GM19372 (cell line): ENCODE measurements at regions not wholly inside any gene's neighbourhood (a gene's known extent, or its start where the extent isn't known, plus 50 kb on each side); places are given as distances from the start of the nearest gene placed in this dataset.
"Not testable (repeated sequence)": the region's sequence is repeated elsewhere in the genome, so short reads cannot be mapped to it uniquely, and the experiment has no call there.

ENCODE experiments used
- ATAC-seq: cut with Tn5 transposase; IDR thresholded peaks from one replicate; pipeline ENCODE4 v1.9.1; 2021; ENCODE audit warnings: mild to moderate bottlenecking, low read depth, moderate library complexity; ENCODE audit not compliant: unreplicated experiment

DNA sequence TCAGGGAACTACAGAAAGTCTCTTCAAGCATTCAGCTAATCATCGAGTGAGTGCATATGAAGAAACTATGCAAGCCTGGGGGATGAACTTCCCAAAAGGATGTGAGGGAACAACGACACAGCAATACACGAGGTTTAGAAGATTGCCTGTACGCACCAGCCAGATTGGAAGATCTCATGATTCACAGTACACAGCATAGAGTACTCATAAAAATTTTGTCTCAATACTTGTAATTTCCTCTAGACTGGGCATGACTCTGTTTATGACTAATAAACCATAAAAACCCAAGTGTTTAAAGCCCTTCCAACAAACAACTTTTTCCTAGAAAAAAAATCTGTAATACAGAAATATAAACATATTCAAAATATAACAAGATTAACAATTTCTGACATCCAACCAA is 279.7 kb downstream of the KCNJ3 start:
- no peak for ATAC-seq

DNA sequence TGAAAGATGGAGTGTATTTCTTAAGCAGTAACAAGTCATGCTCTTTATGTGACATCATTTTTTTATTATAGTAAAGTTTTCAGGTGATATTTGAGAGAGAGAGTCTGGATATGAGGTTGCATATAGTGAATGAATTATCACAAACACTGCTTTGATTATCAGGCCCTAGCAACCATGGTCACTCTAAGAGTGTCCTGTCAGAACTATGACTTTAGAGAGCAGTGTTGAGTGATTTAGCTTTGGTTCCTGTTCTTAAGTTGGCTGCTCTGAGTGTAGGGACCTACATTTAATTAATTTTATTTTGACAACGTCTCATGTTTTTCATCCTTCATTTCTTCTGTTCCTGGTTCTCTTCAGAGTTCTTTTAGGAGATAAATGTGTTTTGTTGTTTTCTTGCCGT is 275.5 kb downstream of the KCNJ3 start:
- ATAC-seq: no peak

DNA sequence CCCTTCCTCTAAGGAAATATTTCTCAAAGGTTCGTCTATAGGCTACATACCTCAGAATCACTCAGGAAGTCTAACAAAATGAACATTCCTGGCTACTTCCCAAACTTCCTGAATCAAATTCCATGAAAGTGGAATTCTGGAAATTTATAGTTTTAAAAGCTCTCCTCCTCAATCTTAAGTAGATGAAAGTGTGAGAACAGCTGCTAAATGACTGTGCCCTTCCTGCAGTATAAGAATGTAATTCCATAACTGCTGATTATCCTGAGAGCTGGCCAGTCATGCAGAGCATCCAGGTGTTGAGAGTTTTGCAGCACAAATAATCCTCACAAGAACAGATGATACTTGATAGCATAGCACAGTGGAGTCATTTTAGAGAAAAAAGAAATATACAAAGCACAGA is 265.0 kb downstream of the KCNJ3 start:
- ATAC-seq: no peak

DNA sequence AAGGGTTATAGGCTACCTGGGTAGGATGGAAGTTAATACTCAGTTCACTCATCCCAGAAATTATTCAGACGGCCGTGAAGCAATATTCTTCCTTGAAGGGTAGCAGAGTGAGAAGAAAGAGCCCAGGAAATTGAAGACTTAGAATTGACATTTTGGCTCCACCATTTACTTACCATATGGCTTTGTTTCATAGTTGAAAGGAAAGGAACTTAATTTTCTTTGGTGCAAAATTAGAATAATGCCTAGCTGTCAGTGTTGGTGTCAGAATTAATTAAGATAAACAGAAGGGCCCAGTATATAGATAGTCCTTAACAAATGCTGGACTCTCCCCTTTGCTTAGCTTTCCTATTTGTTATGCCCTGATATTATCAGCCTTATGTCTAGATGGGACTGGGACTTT is 263.2 kb downstream of the KCNJ3 start:
- ATAC-seq: no peak

DNA sequence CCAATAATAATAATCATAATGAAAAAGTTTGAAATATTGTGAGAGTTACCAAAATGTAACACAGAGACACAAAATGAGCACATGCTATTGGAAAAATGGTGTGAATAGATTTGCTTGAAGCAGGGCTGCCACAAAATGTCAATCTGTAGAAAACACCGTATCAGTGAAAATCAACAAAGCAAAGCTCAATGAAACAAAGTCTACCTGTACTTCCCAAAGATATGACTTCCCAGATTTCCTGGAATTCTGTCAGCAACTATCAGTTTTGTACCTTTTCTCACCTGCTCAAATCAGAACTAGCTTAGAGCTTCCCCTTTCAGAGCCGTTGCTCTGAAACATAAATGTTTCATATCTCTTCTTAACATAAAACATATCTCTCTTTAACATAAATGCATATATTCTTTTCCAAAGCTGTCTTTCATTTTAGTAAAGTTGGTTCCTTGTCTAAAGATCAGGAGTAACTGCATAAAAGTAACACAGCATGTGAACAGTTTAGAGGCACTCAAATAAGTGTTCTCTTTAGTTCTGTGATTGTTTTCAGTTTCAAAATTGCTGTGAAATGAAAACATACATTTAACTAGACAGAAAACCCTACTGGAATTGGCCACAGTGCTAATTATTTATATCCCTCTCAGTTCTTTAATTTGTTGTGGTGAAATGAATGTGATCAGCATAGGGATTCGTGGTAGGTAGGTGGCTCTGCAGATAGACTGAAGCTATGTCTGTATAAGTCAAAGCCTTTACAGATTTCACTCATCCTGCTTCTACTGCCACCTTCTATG is 262.5 kb downstream of the KCNJ3 start:
- peak; percentile 79 for ATAC-seq

DNA sequence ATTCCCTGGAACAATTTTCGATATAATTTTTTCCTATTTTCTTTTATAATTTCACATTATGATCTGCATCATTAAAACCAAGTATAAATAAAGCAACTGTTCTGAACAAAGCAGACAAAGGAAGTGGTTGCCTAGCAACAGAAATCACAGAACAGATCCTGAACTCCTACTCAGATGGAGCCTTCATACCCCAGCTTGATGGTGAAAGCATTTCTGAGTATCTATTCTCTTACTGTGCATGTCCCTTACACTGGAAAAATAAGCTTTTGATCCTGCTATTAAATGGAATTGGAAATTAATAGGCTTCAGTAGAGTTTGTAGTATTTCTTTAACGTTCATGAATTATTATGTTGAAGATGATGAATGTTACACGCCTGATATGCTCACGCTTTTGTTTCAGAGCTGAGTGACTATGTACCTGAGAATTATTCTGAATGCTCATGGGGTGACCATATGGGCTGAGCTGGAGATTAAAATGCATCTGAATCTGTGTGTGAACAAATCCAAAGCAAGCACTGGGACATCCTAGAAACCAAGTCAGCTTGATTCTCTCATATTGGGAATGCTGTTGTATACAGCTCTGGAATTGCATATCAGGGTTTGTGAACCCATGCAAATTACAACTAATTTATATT is 254.0 kb downstream of the KCNJ3 start:
- peak; percentile 77 for ATAC-seq

DNA sequence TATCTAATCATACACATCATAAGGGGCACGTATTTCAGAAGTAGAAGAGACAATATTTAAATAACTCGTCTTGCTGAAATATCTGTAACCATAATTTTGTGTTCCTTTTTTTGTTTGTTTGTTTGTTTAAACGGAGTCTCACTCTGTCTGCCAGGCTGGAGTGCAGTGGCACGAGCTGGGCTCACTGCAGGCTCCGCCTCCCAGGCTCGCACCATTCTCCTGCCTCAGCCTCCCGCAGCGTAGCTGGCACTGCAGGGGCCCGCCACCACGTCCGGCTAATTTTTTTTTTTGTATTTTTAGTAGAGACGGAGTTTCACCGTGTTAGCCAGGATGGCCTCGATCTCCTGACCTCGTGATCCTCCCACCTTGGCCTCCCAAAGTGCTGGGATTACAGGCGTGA is 248.9 kb downstream of the KCNJ3 start:
- ATAC-seq: not testable (repeated sequence)

DNA sequence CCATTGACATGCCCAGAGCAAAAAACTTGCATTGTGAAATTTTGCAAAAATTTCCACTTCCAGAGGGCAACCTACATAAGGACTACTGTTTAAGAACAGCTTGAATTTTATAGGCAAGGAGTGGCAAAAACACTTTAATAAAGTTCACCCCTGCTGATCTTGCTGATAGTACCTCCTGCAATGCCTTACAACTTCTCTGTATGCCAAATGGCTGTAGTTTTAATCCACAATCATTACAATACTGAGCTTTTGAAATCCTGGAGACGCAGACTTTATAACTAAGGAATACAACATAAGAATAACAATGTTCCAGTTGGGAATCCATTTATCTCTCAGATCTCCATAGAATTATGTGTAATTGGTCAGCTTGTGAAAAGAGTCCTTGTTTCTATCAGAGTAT is 247.5 kb downstream of the KCNJ3 start:
- ATAC-seq: no peak

DNA sequence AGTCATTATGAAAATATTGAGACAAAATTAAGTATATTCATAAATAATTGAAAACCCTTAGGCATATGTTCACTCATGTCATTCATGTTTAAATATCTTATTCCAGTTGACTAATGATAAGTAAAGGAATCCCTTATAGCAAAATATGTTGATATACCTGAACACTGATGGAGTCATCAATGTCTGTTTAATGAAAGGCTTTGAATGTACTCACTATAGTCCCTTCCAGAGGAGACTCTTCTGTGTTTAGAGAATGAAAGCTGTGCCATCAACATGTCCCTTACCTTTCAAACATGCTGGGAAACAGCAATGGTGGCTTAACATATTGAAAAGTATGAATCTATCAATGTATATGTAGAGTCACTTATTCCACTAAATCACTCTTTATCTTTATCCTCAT is 242.9 kb downstream of the KCNJ3 start:
- ATAC-seq: no peak

DNA sequence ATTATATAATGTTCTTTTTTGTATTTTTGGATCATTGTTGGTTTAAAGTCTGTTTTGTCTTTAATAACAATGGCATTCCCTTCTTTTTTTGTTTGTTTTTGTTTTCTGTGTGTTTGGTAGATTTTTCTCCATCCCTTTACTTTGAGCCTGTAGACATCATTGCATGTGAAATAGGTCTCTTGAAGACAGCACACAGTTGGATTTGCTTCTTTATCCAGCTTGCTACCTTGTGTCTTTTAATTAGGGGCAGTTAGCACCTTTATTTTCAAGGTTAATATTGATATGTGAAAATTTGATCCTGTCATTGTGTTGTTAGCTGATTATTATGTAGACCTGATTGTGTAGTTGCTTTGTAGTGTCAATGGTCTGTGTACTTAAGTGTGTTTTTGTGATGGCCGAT is 235.7 kb downstream of the KCNJ3 start:
- ATAC-seq: no peak

DNA sequence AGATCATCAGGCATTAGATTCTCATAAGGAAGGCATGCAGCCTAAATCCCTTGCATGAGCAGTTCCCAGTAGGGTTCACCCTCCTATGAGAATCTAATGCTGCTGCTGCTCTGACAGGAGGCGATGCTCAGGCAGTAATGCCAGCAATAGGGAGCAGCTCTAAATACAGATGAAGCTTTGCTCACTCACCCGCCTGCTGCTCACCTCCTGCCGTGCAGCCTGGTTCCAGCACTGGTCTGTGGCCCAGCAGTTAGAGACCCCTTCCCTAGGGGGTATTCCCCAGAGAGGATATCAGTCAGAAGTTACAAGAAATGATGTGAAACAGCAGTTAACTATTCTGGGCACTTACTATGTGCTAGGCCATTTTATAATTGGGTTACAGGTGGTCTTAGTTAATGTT is 226.0 kb downstream of the KCNJ3 start:
- ATAC-seq: no peak

DNA sequence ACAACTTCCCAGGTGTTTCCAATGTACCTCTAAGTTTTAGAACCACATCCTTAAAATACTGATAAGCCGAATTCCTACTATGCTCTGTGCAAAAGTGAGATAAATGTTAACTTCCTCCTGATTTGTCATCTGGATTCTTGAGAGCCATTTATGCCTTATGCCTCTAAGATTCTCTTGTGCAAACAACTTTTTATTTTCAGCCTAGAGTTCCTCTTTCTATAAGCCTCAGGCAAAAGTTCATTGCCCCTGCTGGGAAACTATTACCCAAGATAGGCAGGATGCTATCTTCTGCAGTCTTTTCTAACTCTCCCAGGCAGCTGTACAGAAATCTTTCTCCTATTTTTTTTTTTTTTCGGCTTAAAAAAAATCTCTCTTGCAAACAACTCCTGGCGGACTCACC is 216.1 kb downstream of the KCNJ3 start:
- no peak for ATAC-seq

DNA sequence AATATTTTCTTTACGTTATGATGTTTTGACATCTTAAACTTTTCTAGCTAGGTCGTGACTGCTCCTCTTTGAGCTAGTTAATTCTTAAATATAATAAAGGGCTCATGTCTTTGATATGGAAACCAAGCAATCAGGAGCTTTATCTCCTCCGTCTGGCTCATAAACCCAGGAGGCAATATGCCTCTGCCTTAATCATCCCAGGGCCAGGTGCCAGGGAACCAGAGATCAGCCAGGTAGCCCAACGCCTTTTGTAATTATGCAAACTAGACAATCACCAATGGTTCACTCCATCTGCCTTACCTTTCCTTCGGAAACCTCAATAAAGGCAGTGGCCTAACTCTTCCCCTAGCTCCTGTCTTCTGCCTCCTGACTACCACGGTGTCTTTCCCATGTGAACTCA is 213.7 kb downstream of the KCNJ3 start:
- no peak for ATAC-seq

DNA sequence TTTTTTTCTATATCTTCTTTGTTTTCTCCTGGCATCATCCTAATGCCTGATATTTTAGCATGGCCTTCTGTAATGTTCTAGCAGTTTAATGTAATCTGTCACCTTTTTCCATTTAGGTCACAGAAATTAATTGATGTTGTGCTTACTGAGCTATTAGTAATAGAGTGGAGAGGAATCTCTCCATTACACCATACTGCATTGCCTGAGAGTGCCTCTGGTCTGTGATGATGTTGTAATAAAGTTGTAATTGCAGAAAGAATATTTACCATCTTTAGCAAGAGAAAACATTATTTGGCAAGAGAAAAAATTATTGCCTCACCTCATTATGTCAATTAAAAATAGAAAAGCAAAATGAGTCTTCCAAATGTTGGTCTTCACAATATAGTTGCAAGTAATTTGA is 213.2 kb downstream of the KCNJ3 start:
- no peak for ATAC-seq

DNA sequence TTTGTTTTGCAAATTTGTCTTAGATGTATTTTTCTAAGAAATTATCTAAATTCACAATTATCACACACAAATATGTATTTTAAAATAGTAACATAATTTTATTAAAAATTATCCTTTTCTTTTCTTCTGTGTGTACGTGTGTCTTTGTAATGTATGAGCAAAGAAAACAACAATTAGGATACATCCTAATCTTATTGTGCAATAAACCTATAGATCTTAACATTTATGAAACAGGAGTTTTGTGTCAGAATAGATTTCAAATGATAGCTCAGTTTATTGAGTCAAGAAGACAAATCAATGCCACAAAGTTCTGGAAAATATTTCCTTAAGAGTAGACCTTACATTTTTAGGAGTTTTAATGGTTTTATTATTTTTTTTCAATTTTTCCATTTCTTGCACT is 212.2 kb downstream of the KCNJ3 start:
- no peak for ATAC-seq

DNA sequence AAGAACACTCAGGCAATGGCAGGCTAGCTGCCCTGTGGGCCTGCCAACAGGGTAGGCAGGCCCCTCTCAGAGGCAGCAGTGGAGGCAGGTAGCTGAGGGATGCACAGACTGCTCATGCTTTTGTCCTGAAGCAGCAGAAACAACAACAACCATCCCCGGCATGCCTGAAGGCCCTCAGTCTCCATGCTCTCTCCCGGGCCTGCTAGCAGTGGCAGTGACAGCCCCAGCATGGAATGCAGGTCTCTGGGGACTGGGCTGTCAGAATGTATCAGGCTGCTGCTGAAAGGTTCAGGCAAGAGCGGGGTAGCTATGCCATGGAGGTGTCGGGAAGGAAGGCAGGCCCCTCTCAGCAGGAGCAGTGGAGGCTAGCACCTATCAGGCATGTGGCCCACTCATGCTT is 209.8 kb downstream of the KCNJ3 start:
- ATAC-seq: no peak
